Neural progenitor cell (in vitro differentiated cells): ENCODE measurements at regions not wholly inside any gene's neighbourhood (a gene's known extent, or its start where the extent isn't known, plus 50 kb on each side); places are given as distances from the start of the nearest gene placed in this dataset.

Experiments
- DNase-seq: peaks from one replicate; pipeline ENCODE4 v3.0.0-alpha.2; 2016; ENCODE audit warnings: low spot score
- H2AFZ ChIP-seq: fragments of 200-600 bp; sonication (generic); replicated peaks from 2 replicates; pipeline ENCODE4 v1.6.1; 2016; ENCODE audit warnings: antibody characterized with exemption
- H3F3A ChIP-seq: fragments of 200-600 bp; sonication (generic); 2 replicates; pipeline ENCODE4 v1.6.1; 2016; ENCODE audit warnings: antibody characterized with exemption, low read depth
- H3K27ac ChIP-seq: fragments of 200-600 bp; sonication (generic); 2 replicates; pipeline ENCODE4 v1.5.1; 2016; ENCODE audit warnings: mild to moderate bottlenecking
- H3K27me3 ChIP-seq: fragments of 200-600 bp; sonication (generic); 2 replicates; pipeline ENCODE4 v1.6.1; 2016; ENCODE audit warnings: mild to moderate bottlenecking, moderate library complexity
- H3K36me3 ChIP-seq: fragments of 200-600 bp; sonication (generic); 2 replicates; pipeline ENCODE4 v1.5.1; 2016
- H3K4me1 ChIP-seq: fragments of 200-600 bp; sonication (generic); 2 replicates; pipeline ENCODE4 v1.6.1; 2016; ENCODE audit warnings: mixed run types
- H3K4me2 ChIP-seq: fragments of 200-600 bp; sonication (generic); 2 replicates; pipeline ENCODE4 v1.6.1; 2016
- H3K4me3 ChIP-seq: fragments of 200-600 bp; sonication (generic); 2 replicates; pipeline ENCODE4 v1.5.1; 2016
- H3K79me2 ChIP-seq: fragments of 200-600 bp; sonication (generic); 2 replicates; pipeline ENCODE4 v1.6.1; 2016; ENCODE audit warnings: low read depth
- H3K9ac ChIP-seq: fragments of 200-600 bp; sonication (generic); 2 replicates; pipeline ENCODE4 v1.6.1; 2016
- H3K9me3 ChIP-seq: fragments of 200-600 bp; sonication (generic); 2 replicates; pipeline ENCODE4 v1.5.1; 2016; ENCODE audit warnings: low read depth
- H4K20me1 ChIP-seq: fragments of 200-600 bp; sonication (generic); 2 replicates; pipeline ENCODE4 v1.6.1; 2016; ENCODE audit warnings: low read depth
- H3K27ac Mint-ChIP-seq: 3 replicates; pipeline ENCODE4 v1.8.0; 2021; ENCODE audit warnings: mixed read lengths
- H3K27me3 Mint-ChIP-seq: 2 replicates; pipeline ENCODE4 v1.8.0; 2022; ENCODE audit warnings: low read depth, mild to moderate bottlenecking, inconsistent platforms, moderate library complexity, mixed read lengths; ENCODE audit not compliant: insufficient read depth
- H3K36me3 Mint-ChIP-seq: 3 replicates; pipeline ENCODE4 v1.8.0; 2021; ENCODE audit warnings: mixed read lengths
- H3K4me1 Mint-ChIP-seq: 3 replicates; pipeline ENCODE4 v1.8.0; 2021; ENCODE audit warnings: mixed read lengths
- H3K4me3 Mint-ChIP-seq: 3 replicates; pipeline ENCODE4 v1.8.0; 2021; ENCODE audit warnings: mild to moderate bottlenecking, moderate library complexity, mixed read lengths
- H3K9me3 Mint-ChIP-seq: 3 replicates; pipeline ENCODE4 v1.8.0; 2020; ENCODE audit warnings: mixed read lengths
- CTCF ChIP-seq: fragments of 200-600 bp; sonication (generic); IDR thresholded peaks from 2 replicates; pipeline ENCODE4 v1.5.1; 2017; ENCODE audit warnings: antibody characterized with exemption, mild to moderate bottlenecking
- EZH2 ChIP-seq: fragments of 200-600 bp; sonication (generic); IDR thresholded peaks from 2 replicates; pipeline ENCODE4 v1.6.1; 2017; ENCODE audit warnings: antibody characterized with exemption, mild to moderate bottlenecking, moderate library complexity
- EZH2phosphoT487 ChIP-seq: fragments of 200-600 bp; sonication (generic); IDR thresholded peaks from 2 replicates; pipeline ENCODE4 v1.6.1; 2017; ENCODE audit warnings: antibody characterized with exemption

DNA sequence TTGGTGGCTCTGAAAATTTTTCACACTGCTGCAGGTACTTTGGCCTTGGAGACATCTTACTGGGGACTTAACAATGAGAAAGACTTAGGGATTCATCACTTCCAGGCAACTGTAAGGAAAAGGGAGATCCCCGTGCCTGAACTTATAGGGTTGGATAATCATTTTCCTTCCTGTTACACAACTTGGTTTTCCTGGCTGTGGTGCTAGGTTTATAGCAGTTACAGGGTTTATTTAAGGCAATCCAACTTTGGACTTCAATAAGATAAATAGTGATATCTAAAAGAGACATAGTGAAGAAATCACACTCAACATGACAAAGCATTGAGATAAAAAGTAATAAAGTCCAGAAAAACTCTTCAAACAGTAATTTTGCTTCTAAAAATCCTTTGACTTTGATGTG is 70.2 kb upstream of the RAPH1 start:
- no peaks in the 10 kb centered on the region for H3K9me3 ChIP-seq

GRCh38 chr2:203606051-203606450 is 71.0 kb upstream of the RAPH1 start:
- H2AFZ ChIP-seq = no peak overlapping the region
- H3K9me3 Mint-ChIP-seq = no peaks in the 10 kb centered on the region
- H3K27me3 ChIP-seq = no peaks in the 10 kb centered on the region
- no peak overlapping the region for H3K4me2 ChIP-seq
- no peaks in the 10 kb centered on the region for H4K20me1 ChIP-seq
- no peak overlapping the region for H3K4me3 ChIP-seq
- H3K27ac Mint-ChIP-seq = no peak overlapping the region
- TF ChIP-seq EZH2 (no peak), CTCF (no peak), EZH2phosphoT487 (no peak)
- peaks cover 4% of the 10 kb centered on the region for H3K27me3 Mint-ChIP-seq
- H3K4me1 Mint-ChIP-seq = no peaks in the 10 kb centered on the region
- no peak overlapping the region for H3K4me3 Mint-ChIP-seq
- H3K27ac ChIP-seq = no peak overlapping the region
- no peak for DNase-seq
- H3K4me1 ChIP-seq = no peaks in the 10 kb centered on the region
- no peaks in the 10 kb centered on the region for H3K36me3 ChIP-seq
- H3K9me3 ChIP-seq = no peaks in the 10 kb centered on the region
- no peak overlapping the region for H3K9ac ChIP-seq
- no peaks in the 10 kb centered on the region for H3F3A ChIP-seq
- no peaks in the 10 kb centered on the region for H3K79me2 ChIP-seq
- no peaks in the 10 kb centered on the region for H3K36me3 Mint-ChIP-seq

More for the DNA sequence above, 70.2 kb upstream of the RAPH1 start:
- Mint-ChIP-seq H3K4me3 (no peak overlapping the region), H3K9me3 (no peaks in the 10 kb centered on the region), H3K36me3 (no peaks in the 10 kb centered on the region), H3K4me1 (peaks cover 3% of the 10 kb centered on the region), H3K27ac (no peak overlapping the region), H3K27me3 (peaks cover 4% of the 10 kb centered on the region)
- H4K20me1 ChIP-seq = no peaks in the 10 kb centered on the region
- no peak overlapping the region for H3K9ac ChIP-seq
- H3K4me1 ChIP-seq = peaks cover 1% of the 10 kb centered on the region
- TF ChIP-seq EZH2 = no peak
- TF ChIP-seq EZH2phosphoT487 = no peak
- TF ChIP-seq CTCF = no peak
- H3K27ac ChIP-seq = no peak overlapping the region
- no peak overlapping the region for H3K4me3 ChIP-seq
- no peaks in the 10 kb centered on the region for H3K27me3 ChIP-seq
- no peak overlapping the region for H2AFZ ChIP-seq
- no peak overlapping the region for H3K4me2 ChIP-seq
- no peaks in the 10 kb centered on the region for H3F3A ChIP-seq
- no peaks in the 10 kb centered on the region for H3K79me2 ChIP-seq
- no peaks in the 10 kb centered on the region for H3K36me3 ChIP-seq
- no peak for DNase-seq

DNA sequence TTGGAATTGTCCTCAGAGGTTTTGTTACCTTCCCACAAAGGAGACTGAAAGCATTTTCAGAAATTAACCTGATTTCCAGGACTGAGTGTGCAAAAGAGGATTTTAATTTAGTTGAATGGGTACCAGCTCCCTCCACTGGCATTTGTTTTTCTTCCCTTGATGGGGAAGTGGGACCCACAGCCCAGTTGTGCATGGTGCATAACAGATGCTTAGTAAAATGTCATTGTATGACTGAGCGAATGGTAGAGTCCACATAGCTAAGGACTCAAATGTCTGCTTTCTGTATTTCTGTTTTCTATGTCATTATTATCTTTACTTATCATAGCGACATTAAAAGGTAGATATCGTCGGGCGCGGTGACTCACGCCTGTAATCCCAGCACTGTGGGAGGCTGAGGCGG is 75.5 kb upstream of the RAPH1 start:
- Histone ChIP-seq H4K20me1 (no peaks in the 10 kb centered on the region), H3K27me3 (no peaks in the 10 kb centered on the region), H3K36me3 (no peaks in the 10 kb centered on the region), H3K9me3 (no peaks in the 10 kb centered on the region), H2AFZ (no peak overlapping the region), H3K4me1 (no peaks in the 10 kb centered on the region), H3K27ac (no peak overlapping the region), H3F3A (no peaks in the 10 kb centered on the region), H3K4me3 (no peak overlapping the region), H3K79me2 (no peaks in the 10 kb centered on the region), H3K4me2 (no peak overlapping the region), H3K9ac (no peak overlapping the region)
- H3K9me3 Mint-ChIP-seq = no peaks in the 10 kb centered on the region
- no peak for TF ChIP-seq EZH2
- no peak for TF ChIP-seq CTCF
- TF ChIP-seq EZH2phosphoT487 = no peak
- H3K27me3 Mint-ChIP-seq = peaks cover 6% of the 10 kb centered on the region
- no peak overlapping the region for H3K27ac Mint-ChIP-seq
- DNase-seq = no peak
- no peak overlapping the region for H3K4me3 Mint-ChIP-seq
- peaks cover 3% of the 10 kb centered on the region for H3K4me1 Mint-ChIP-seq
- H3K36me3 Mint-ChIP-seq = no peaks in the 10 kb centered on the region

DNA sequence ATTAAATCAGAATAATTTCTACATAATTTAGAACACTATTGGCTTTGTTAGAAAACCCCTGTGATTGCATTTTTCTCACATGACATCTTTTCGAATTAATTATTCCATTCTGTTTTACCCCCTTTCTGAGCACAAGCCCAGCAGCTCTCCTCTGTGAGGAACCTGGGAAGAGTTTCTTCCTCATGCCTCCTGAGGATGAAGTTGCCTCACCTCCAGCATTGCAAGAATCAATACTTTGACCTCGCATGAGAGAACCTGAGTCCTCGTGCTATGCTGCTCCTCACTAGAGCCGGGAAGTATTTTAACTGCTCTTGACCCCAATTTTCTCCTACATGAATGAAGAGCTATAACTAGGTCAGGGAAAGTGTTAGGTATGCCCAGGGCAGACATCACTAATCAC is 77.1 kb upstream of the RAPH1 start:
- H2AFZ ChIP-seq = no peak overlapping the region
- H3F3A ChIP-seq = no peaks in the 10 kb centered on the region
- no peak for TF ChIP-seq EZH2phosphoT487
- no peak for TF ChIP-seq CTCF
- TF ChIP-seq EZH2 = no peak
- no peaks in the 10 kb centered on the region for H3K79me2 ChIP-seq
- H3K36me3 ChIP-seq = no peaks in the 10 kb centered on the region
- Mint-ChIP-seq H3K4me1 (peaks cover 3% of the 10 kb centered on the region), H3K9me3 (no peaks in the 10 kb centered on the region), H3K36me3 (no peaks in the 10 kb centered on the region), H3K4me3 (no peak overlapping the region), H3K27me3 (peaks cover 9% of the 10 kb centered on the region), H3K27ac (no peak overlapping the region)
- H3K27ac ChIP-seq = no peak overlapping the region
- H4K20me1 ChIP-seq = no peaks in the 10 kb centered on the region
- DNase-seq = no peak
- H3K4me1 ChIP-seq = no peaks in the 10 kb centered on the region
- H3K27me3 ChIP-seq = no peaks in the 10 kb centered on the region
- no peaks in the 10 kb centered on the region for H3K9me3 ChIP-seq
- no peak overlapping the region for H3K4me2 ChIP-seq
- H3K9ac ChIP-seq = no peak overlapping the region
- H3K4me3 ChIP-seq = no peak overlapping the region
